GM19397 (cell line): ENCODE measurements at regions not wholly inside any gene's neighbourhood (a gene's known extent, or its start where the extent isn't known, plus 50 kb on each side); places are given as distances from the start of the nearest gene placed in this dataset.
"Not testable (repeated sequence)": the region's sequence is repeated elsewhere in the genome, so short reads cannot be mapped to it uniquely, and the experiment has no call there.

Source experiments
- ATAC-seq: cut with Tn5 transposase; IDR thresholded peaks from one replicate; pipeline ENCODE4 v1.9.1; 2021; ENCODE audit warnings: mild to moderate bottlenecking, moderate library complexity; ENCODE audit not compliant: unreplicated experiment

- ATAC-seq = not testable (repeated sequence)
Measured at GRCh38 chr7:138366137-138366536, 93.9 kb upstream of the TRIM24 start.

GRCh38 chr7:138366676-138367075 is 93.4 kb upstream of the TRIM24 start:
- not testable (repeated sequence) for ATAC-seq

- ATAC-seq = no peak
Measured at GRCh38 chr7:138369797-138370196, 90.3 kb upstream of the TRIM24 start.

DNA sequence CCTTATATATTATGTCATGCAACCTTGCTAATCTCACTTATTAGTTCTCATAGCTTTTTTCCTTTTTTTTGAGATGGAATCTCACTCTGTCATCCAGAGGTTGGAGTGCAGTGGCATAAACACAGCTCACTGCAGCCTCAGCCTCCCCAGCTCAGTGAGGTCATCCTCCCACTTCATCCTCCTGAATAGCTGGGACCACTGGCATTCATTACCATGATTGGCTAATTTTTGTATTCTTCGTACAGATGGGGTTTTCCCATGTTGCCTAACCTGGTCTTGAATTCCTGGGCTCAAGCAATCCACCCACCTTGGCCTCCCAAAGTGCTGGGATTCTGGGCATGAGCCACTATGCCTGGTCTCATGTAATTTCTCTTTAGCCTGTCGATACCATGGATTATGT is 89.1 kb upstream of the TRIM24 start:
- ATAC-seq = no peak

- ATAC-seq = no peak
Measured at GRCh38 chr7:138374119-138374693, 85.9 kb upstream of the TRIM24 start.

DNA sequence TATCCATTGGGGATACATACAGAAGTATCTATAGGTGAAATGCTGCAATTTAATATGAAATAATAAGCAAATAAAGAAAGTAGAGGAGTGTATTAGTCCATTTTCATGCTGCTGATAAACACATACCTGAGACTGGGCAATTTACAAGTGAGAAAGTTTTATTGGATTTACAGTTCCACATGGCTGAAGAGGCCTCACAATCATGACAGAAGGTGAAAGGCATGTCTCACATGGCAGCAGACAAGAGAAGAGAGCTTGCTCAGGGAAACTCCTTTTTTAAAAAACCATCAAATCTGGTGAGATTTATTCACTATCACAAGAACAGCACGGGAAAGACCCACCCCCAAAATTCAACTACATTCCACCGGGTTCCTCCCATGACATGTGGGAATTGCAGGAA is 82.8 kb upstream of the TRIM24 start:
- ATAC-seq = no peak

- ATAC-seq = no peak
Measured at GRCh38 chr7:138378741-138379559, 81.1 kb upstream of the TRIM24 start.

- ATAC-seq = no peak
Measured at GRCh38 chr7:138382862-138383565, 77.0 kb upstream of the TRIM24 start.

GRCh38 chr7:138386821-138387220 is 73.2 kb upstream of the TRIM24 start:
- ATAC-seq = no peak

DNA sequence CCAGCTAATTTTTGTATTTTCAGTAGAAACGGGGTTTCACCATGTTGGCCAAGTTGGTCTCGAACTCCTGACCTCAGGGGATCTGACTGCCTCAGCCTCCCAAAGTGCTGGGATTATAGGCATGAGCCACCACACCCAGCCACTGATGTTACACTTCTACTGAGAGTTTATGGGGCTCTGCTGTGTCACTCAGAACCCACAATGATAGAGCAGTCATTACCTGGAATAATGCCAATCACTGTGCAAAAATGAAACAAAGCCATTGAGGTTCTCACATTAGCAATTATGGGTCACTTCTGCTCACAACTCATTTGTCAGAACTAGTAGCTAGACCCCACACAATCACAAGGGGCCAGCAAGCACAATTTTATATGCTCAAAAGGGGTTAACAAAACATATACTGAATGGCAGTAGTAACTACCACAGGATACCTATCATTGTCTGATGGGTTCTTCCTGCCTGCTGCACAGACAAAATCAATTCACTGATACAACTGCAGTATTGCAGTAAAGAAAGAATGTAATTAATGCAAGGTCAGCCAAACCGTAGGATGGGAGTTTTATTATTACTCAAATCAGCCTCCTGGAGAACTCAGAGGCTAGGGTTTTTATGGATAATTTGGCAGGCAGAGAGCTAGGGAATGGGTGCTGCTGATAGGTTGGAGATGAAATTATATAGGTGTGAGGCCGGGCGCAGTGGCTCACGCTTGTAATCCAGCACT is 72.1 kb upstream of the TRIM24 start:
- ATAC-seq = no peak

DNA sequence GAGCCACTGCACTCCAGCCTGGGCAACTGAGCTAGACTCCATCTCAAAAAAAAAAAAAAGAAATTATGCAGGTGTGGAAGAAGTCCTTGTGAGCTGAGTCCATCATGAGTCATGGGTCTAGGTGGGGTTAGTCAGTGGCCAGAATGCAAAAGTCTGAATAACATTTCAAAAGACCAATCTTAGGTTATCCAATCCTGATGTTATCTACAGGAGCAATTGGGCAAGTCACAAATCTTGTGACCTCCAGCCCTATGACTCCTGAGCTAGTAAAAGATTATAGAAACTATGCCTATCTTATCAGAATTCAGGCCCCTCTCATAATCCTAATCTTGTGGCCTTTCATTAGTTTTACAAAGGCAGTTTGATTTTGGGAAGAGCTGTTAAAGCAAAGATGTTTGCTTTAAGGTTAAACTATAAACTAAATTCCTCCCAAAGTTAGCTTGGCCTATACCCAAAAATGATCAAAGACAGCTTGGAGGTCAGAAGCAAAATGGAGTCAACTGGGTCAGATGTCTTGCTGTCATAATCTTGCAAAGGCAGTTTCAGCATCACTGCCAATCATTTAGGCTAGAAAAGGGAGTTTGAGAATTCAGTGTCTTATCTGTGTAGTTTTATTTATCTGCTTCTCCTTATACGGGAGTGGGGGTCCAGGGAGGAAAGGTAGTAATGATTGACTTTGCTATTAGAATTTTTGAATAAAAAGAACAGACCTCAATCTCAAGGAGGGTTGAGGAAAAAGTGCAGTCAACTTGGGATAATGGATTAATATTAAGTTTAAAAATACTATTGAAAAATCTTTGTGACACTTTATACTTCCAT is 71.2 kb upstream of the TRIM24 start:
- no peak for ATAC-seq

DNA sequence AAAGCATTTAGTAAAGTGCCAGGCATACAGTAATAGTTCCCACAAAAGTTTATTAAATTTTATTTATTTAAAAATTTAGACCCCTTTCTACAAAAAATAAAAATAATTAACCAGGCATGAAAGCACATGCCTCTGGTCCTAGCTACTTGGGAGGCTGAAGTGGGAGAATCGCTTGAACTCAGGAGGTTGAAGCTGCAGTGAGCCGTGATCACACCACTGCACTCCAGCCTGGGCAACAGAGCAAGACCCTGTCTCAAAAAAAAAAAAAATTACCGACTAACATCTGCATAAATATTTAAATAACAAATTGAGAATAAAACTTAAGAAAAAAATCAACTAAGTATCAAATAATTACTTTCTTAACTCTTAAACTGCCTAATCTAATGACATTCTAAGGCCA is 64.3 kb upstream of the TRIM24 start:
- no peak for ATAC-seq

GRCh38 chr7:138396251-138397070 is 63.6 kb upstream of the TRIM24 start:
- ATAC-seq = peak; percentile 97

- not testable (repeated sequence) for ATAC-seq
Measured at GRCh38 chr7:138397071-138397433, 63.0 kb upstream of the TRIM24 start.

GRCh38 chr7:138398857-138399256 is 61.2 kb upstream of the TRIM24 start:
- ATAC-seq = no peak

DNA sequence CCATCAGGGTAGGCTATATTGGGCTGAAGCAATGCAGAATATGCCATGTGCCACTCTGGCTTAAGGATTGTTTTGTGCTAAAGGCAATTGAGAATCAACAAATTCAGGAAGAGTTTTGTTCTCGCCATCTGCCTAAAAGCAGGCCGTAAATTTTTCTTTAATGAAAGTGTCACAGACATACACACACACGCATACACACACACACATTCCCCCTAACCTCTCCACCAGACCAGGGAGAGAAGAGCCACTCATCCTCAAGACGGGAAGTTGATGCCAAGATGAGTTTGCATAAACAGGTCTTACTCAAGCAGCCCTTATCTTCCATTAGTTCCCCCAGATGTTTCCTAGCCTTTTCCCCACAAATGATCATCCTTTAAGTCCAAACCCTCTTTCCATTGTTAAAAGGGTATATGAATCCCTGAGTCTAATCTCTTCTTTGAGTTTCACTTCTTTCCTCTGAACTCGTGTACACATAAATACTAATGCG is 59.6 kb upstream of the TRIM24 start:
- ATAC-seq = no peak

DNA sequence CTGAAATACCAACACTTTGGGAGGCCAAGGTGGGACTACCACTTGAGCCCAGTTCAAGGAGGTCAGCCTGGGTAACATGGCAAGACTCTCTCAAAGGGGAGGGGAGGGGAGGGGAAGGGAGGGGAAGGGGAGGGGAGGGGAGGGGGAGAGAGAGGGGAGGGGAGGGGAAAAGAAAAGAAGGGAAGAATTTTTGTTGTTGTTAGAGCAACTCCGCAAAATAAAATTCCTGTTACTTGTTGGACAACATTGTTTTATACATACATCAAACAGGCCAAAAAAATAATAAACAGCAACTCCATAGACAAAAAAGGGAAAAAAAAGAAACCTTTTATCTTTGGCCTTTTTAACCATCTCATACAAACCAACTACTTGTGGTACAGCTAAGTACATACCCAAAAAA is 57.3 kb upstream of the TRIM24 start:
- no peak for ATAC-seq

DNA sequence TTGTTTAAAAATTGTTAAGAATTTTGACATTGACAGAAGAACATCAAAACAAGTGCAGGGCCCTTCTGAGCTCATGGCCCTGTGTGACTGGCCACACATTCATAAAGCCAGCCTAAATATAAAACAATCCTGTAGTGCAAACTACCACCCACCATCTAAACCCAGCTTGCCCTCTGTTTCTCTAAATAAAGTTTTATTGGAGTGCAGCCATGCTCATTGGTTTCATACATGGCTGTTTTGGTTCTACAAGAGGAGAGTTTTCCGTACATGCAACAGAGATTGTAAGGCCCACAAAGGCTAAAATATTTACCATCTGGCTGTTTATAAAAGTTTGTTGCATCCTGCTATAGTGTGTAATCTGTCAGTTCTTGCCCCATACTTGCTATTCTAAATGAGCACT is 54.6 kb upstream of the TRIM24 start:
- ATAC-seq = no peak

DNA sequence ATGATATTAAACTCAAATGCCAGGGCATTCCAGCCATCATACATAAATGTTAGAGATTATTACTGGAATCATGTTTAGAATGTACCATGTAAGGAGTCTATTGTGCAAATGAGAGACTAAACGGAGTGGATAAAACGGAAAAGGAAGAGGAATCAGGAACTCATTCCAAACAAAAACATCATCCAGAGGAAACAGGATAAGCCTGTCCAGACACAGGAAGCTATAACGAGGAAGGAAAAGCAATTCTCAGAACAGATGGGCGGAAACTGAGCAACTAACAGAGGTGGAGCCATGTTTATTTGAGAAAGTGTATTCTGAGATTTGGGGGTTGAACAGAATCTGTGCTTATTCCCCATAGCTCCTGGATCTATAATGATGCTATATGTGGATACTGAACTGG is 52.3 kb upstream of the TRIM24 start:
- ATAC-seq = no peak
